Stimulated activated naive CD4-positive, alpha-beta T cell (primary cell): ENCODE measurements at regions not wholly inside any gene's neighbourhood (a gene's known extent, or its start where the extent isn't known, plus 50 kb on each side); places are given as distances from the start of the nearest gene placed in this dataset.
"Not testable (repeated sequence)": the region's sequence is repeated elsewhere in the genome, so short reads cannot be mapped to it uniquely, and the experiment has no call there.

Source experiments
- DNase-seq, 6 experiments: peaks; one replicate each; lab custom pipeline; 2025; lab: John Stamatoyannopoulos, UW

GRCh38 chr2:59250307-59250677 is 1009.2 kb upstream of the FANCL start:
- no peak for DNase-seq

GRCh38 chr2:59249441-59250306 is 1008.5 kb upstream of the FANCL start:
- DNase-seq, result no peak

DNA sequence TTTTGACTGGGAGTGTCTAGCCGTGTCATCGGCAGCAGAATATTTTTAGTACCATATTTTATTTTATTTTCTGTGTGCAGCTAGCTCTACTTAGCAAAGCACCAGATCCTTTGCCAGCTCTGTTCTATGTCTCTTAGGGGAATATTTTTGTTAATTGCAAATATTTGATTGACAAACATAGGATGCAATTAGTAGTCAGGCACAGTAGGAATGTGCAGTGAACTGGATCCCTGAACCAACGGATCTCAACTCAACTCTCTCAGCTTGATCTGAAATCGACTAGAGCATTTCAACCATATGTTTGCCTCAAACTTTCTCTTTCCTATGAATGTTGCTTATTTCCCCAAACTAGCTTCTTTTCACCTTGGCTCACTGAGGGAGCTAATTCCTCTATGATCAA is 998.0 kb upstream of the FANCL start:
- DNase-seq, result no peak

DNA sequence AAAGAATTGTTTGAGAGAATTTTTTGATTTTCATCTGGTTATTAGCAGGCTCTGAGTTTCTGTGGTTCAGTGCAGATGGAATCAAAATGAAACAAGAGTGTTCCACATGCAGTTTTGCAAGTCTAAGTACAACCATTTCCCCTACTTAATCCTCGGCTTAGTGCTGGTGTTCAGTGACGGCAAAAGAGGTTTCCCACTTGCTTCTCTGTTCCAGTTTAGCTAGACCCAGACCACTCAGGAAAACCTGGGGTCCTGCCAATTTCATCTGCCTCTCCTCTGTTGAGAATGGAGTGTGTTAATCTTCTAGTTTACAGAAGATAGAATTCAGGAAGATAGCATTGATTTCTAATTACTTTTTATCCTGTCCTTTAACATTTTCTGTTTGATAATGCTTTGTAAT is 996.2 kb upstream of the FANCL start:
- no peak for DNase-seq

DNA sequence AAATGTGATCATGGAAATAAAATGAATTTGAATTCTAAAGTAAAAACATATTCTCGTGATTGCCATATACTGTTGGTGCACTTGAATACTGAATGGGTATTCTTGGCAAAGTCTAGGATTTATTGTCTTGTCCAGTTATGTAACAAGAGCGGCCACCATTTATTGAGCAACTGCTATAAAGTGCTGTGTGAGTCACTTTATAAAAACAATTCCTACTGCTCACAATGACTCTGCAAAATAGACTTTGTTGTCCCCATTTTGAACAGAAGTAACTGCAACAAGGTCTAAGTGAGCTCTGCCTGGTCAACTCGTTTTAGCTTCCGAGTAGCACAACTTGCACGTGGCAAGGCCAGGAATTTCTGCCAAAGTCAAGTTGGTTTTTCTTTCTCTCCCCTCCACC is 995.6 kb upstream of the FANCL start:
- no peak for DNase-seq

DNA sequence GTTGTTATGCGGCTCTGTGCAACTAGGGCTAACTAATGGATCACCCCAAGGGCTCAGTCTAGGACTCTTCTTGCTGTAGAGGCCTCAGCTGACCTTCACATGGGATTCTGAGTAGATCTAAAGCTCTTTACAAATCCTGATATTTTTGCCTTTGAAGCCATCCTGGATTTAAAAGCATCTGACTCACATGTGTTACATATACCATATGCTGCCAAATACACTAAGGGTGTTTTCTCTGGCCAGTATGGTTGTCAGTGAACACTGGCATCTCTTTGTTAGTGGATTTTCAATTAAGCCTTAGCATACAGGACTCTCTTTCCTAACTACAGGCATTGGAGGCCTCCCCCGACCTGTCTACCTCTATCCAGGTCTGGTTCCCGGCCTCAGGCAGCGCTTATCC is 992.8 kb upstream of the FANCL start:
- DNase-seq, result no peak

DNA sequence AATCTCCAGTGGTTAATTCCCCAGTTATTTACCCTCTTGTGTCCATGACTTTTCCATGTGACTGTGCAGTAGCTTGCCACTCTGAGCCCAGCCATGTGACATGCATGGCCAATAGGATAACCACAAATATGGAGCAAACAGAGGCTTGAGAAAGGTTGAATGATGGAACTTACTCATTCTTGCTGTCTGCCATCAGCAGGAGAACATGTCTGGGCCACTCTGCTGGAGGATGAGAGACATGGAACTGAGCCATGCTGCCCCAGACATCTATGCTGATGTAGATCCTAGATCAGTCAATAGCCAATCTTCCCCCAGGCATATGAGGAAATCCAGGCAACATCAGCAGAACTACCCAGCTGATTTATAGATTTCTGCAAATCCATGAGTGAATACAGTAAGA is 992.3 kb upstream of the FANCL start:
- no peak for DNase-seq

DNA sequence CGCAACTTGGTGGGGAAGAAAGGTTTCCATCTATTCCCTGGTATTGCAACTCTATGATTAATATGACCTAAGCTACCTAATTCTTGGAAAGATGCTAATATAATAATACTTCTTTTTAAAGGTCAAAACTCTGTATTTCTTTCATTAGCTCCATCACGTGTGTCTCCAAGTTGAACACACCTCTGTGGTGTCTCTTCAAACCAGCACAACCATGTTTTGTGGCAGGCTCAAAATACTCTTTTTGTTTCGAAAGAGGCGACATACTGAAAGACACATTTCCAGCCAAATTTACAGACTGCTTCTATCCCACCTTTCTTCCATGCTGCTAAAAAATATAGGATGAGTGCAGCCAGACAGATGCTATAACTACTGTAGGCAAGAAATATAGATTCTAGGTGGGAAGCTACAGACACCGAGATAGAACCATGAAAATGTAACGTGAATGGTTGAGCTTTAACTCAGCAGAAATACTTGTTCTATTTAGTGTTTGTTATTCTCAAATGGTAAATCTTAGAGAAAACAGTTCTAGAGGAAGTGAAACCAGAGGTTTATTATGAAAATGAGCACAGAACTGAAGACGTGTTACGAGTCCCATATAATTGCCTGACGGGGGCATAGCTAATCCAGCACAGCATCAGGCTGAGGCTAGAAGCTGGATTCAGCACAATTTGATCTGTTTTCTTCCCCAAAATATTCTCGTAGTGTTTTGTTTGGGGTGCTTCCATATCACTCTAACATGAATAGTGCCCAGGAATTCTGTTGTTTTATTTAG is 991.5 kb upstream of the FANCL start:
- DNase-seq, result no peak

DNA sequence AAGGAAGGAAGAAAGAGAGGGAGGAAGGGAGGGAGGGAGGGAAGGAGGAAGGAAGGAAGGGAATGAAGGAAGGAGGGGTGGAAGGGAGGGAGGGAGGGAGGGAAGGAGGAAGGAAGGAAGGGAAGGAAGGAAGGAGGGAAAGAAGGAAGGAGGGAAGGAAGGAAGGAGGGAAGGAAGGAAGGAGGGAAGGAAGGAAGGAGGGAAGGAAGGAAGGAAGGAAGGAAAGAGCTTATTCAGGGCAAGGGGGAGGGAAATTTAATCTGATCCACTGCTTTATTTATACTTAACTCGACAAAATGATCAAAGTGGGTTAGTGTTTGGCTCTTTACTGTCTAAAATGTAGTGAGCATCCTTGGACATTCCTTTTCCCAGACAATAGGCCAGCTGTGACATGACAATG is 985.2 kb upstream of the FANCL start:
- not testable (repeated sequence) for DNase-seq

GRCh38 chr2:59223742-59224141 is 982.6 kb upstream of the FANCL start:
- no peak for DNase-seq

GRCh38 chr2:59217360-59217759 is 976.2 kb upstream of the FANCL start:
- no peak for DNase-seq

- no peak for DNase-seq
Measured at GRCh38 chr2:59206361-59206760, 965.2 kb upstream of the FANCL start.

DNA sequence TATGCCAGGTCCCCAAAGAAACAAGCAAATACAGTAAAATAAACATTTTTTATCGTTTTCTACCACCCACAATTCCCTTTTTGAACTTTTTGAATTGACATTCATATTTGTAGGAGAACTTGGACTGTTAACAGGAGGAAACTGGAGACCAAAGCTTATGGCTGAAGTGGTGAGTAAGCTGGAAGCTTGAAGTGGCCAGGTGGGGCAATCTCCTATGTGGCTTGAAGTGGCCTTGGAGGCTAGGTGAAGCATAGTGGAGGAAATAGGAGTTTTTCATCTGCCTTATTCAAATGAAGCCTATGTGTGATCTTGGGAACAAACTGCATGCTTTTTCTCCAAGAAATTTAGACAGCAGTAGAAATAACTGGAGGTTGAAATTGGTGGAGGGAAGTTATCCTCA is 962.9 kb upstream of the FANCL start:
- no peak for DNase-seq

DNA sequence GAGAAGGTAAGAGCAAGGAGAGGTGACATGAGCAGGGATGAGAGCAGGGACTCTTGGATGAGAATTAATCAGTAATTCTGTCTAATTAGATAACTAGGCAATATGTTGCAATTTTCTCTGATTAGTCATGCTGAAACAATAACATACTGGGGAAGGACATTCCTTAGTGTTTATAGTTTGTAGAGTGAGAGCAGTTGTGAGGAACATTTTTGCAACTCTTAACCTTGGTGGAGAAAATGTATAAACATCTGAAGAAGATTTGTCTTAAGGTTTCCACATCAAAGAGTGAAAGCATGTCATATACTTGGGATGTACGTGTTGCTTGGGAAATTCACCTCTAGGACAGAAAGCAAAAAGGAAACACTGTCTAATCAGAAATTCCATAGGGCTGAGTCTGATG is 955.4 kb upstream of the FANCL start:
- DNase-seq, result no peak

- DNase-seq, result no peak
Measured at GRCh38 chr2:59195851-59196250, 954.7 kb upstream of the FANCL start.

DNA sequence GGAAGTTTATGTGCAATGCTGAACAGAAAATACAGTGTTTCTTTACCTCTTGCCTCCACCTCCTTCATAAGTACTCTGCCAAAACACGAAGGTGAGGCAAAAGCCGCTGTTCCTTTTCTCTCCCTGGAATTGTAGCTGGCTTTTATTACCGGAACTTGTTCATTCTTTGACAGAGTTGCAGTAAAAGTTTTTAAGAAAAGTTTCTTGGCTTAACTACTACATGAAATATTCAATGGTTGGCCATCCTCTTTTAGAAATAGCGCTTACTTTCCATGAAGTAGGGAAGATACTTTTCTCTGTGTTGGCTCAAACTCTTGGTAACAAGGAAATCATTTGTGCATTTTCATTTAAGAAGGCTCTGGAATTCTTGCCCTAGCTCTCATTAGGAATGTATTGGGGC is 950.7 kb upstream of the FANCL start:
- no peak for DNase-seq

GRCh38 chr2:59190518-59190917 is 949.4 kb upstream of the FANCL start:
- DNase-seq, result no peak

GRCh38 chr2:59184276-59185020 is 943.3 kb upstream of the FANCL start:
- no peak for DNase-seq

- DNase-seq, result no peak
Measured at GRCh38 chr2:59183070-59183469, 941.9 kb upstream of the FANCL start.

DNA sequence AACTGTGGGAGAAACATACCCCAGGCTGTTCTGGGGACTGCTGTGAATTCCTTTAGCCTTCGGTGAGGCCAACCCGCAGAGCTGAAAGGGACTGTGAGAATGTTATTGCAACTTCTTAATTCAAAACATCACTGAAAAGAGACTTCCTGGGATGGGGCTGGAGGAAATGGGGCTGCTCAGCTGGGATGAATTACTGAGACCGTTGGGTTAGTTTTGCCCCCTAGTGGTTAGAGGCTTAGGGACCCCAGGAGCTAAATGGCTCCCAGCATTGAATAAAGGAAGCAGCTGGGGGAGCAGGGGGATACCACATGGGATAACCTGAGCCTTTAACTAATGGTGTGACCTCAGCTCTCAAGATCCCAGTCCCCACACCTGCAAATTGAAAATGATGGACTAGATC is 941.1 kb upstream of the FANCL start:
- DNase-seq, result no peak

- no peak for DNase-seq
Measured at GRCh38 chr2:59181347-59181746, 940.2 kb upstream of the FANCL start.

DNA sequence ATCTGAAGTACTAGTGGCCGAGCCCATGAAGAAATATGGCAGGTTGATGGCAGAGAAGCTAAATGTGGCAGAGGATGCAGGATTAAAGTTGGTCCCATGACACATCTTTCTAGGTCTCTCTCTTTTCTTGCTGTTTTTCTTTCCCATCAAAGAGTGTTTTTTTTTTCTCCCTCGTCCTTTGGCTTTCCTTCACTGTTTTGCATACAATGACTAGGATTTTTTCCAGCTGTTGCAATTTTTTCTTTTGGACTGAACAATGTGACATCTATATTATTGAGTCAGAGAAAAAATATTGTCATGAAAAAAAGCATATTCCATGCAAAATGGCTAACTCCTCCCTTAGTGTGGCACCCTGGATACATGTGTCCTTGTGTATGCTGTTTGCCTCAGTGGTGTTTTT is 939.5 kb upstream of the FANCL start:
- no peak for DNase-seq

GRCh38 chr2:59180111-59180510 is 939.0 kb upstream of the FANCL start:
- DNase-seq, result no peak
